Hepatocyte (in vitro differentiated cells): ENCODE measurements at regions not wholly inside any gene's neighbourhood (a gene's known extent, or its start where the extent isn't known, plus 50 kb on each side); places are given as distances from the start of the nearest gene placed in this dataset.

ENCODE experiments used
- EZH2phosphoT487 ChIP-seq: fragments of 200-600 bp; sonication (generic); IDR thresholded peaks from one replicate; pipeline ENCODE4 v1.6.1; 2018; ENCODE audit warnings: antibody characterized with exemption, mild to moderate bottlenecking, low read depth, moderate library complexity; ENCODE audit not compliant: unreplicated experiment, severe bottlenecking
- TF ChIP-seq, protein P1 (sequence below): fragments of 200-600 bp; sonication (generic); IDR thresholded peaks from 2 replicates; pipeline ENCODE4 v1.5.1; 2016; ENCODE audit warnings: antibody characterized with exemption, mild to moderate bottlenecking; ENCODE audit not compliant: poor library complexity

DNA sequence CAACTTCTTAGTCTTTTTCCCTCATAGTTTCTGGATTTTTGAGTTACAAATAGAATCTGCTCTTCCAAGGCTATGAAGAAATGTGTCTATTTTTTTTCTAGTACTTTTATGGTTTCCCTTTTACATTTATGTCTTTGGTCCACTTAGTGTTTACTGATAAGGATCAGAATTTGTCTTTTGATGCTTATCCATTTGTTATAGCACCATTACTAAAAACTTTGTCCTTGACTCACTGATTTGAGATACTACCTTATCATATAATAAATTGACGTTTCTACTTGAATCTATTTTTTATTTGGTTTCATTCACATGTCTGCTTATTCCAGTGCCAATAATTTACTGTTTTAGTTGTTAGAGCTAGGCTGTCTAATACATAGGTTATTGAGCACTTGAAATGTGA lies 161.1 kb upstream of the DPYD start:
- TF ChIP-seq, protein P1, sequence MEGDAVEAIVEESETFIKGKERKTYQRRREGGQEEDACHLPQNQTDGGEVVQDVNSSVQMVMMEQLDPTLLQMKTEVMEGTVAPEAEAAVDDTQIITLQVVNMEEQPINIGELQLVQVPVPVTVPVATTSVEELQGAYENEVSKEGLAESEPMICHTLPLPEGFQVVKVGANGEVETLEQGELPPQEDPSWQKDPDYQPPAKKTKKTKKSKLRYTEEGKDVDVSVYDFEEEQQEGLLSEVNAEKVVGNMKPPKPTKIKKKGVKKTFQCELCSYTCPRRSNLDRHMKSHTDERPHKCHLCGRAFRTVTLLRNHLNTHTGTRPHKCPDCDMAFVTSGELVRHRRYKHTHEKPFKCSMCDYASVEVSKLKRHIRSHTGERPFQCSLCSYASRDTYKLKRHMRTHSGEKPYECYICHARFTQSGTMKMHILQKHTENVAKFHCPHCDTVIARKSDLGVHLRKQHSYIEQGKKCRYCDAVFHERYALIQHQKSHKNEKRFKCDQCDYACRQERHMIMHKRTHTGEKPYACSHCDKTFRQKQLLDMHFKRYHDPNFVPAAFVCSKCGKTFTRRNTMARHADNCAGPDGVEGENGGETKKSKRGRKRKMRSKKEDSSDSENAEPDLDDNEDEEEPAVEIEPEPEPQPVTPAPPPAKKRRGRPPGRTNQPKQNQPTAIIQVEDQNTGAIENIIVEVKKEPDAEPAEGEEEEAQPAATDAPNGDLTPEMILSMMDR: no peak
- no peak for TF ChIP-seq EZH2phosphoT487
